ENCODE measurements at regions not wholly inside any gene's neighbourhood (a gene's known extent, or its start where the extent isn't known, plus 50 kb on each side); places are given as distances from the start of the nearest gene placed in this dataset.

GRCh38 chr4:169818063-169818679, 60.4 kb upstream of the HPF1 start:
- DNase-seq (ENCODE audit: extremely low spot score, insufficient read length, low read depth), result no peak
- FAIRE-seq, result no peak

- DNase-seq (ENCODE audit: extremely low spot score, insufficient read length, low read depth) (no peak), FAIRE-seq (no peak)
These were observed 57.9 kb upstream of the HPF1 start for GRCh38 chr4:169815606-169816005.

GRCh38 chr4:169811476-169811875, 53.7 kb upstream of the HPF1 start:
- FAIRE-seq (no peak), DNase-seq (ENCODE audit: extremely low spot score, insufficient read length, low read depth) (no peak)

- peak; percentile 78 for FAIRE-seq
These were observed 52.9 kb upstream of the HPF1 start for GRCh38 chr4:169810325-169811323.

GRCh38 chr4:169807934-169808509, 50.3 kb upstream of the HPF1 start:
- no peak for FAIRE-seq
- DNase-seq (ENCODE audit: extremely low spot score, insufficient read length, low read depth), result no peak

More at GRCh38 chr4:169810325-169811323, 52.9 kb upstream of the HPF1 start:
- DNase-seq (ENCODE audit: extremely low spot score, insufficient read length, low read depth), result peak; percentile 26

All from GM18507 (cell line).